ENCODE measurements at regions not wholly inside any gene's neighbourhood (a gene's known extent, or its start where the extent isn't known, plus 50 kb on each side); places are given as distances from the start of the nearest gene placed in this dataset.
"Not testable (repeated sequence)": the region's sequence is repeated elsewhere in the genome, so short reads cannot be mapped to it uniquely, and the experiment has no call there.

GRCh38 chr3:194938845-194939531 lies 253.3 kb downstream of the FAM43A start:
- DNase-seq (ENCODE audit: low spot score in 2 of 2) (peak in 1 of 2 donors; percentile 34), FAIRE-seq (no peak)

DNA sequence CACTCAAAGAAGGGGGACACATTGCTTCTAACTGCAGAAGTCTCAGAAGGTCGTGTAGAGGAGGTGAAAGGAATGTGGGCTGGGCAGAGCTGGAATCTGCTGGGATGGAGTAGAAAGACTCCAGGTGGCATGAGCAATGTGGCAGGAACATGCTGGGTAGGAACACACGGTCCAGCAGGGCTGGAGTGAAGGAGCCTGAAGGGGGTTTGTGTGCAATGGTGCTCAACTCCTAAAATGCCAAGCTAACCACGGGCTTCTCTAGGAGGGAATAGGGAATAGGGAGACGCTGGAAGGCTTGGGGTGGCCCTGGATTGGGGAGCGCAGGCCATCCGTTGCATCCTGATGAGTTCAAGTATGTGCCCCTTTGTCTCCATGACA lies 253.8 kb downstream of the FAM43A start:
- DNase-seq (ENCODE audit: low spot score in 2 of 2) = no peak
- no peak for FAIRE-seq

DNA sequence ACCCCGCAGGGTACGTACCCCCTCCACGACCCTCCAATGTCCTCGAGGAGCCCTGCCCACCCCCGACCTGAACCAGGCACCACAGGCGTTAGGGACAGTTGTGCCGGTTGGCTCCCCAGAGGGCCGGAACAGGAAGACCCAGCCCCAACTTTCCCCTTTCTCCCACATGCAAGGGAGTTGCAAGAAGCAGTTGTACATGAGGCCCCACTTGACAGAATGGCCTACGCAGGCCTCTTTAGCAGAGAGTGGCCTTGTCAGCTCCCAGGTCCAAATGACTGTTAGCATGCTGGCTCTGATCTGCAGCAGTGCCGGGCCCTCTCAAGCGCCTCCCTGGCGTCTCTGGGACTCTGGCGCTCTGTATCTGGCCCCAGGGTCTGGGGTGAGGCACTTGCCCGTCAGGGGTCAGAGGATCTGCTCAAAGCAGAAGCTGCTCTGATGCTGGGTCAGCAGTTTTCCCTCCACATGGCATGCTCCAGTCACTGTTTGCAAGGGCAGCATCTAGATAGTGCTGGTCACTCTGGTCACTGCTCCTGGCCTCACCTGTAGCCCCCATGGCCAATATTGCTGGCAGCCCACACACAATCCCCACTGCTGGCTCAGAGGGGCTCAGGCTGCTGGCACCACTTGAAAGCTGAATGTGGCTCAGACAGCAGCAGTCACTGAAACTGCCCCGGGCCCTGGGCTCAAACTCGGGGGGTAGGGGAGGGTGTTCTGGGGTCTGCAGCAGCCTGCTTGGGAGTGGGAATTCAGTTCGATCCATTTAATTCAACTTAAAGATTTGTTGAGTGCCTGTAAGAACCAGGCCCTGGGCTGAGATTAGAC lies 254.5 kb downstream of the FAM43A start:
- DNase-seq (ENCODE audit: low spot score in 2 of 2) = no peak
- FAIRE-seq = no peak

DNA sequence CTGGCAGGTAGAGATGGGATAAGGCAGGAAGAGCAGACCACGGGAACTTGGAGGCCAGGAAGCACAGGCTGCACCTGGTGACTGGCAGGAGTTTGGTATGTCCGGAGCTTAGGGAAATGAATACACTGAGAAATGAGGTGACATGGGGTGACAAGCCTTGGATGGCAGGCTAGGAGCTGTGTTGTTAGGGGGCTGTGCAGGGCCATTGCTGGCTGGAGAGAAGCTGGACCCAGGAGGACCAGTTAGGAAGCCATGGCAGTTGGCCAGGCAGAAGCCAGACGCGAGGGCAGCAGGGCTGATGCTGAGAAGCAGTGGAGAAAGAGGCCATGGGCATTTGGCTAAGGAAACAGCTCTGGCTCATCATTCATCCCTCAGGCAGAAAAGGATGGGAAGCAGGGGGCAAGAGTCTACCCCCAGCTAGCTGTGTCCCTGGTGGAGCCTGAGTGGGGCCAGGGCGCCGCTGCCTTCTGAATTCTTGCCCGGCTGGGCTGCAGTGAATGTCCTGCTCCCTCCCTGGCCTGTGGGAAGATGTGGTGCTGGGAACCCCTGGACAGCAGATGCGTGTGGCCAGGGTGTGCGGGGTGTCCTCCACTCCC lies 255.8 kb downstream of the FAM43A start:
- FAIRE-seq = no peak
- no peak for DNase-seq (ENCODE audit: low spot score in 2 of 2)

GRCh38 chr3:194941956-194942511 lies 256.4 kb downstream of the FAM43A start:
- no peak for FAIRE-seq

DNA sequence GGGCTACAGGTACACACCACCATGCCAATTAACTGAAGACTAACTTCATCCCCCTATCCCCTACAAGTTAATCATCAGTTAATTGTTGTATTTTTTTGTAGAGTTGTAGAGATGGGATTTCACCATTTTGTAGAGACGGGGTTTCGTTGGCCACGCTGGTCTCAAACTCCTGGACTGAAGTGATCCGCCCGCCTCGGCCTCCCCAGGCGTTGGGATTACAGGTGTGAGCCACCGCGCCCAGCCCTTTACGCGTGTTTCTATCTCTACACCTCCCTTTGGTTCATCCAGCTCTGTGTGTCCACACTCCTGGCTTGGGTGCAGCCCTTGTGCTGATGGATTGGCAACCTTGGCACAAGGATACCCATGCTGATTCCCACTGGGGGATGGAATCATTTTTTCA lies 258.8 kb downstream of the FAM43A start:
- no peak for FAIRE-seq
- no peak for DNase-seq (ENCODE audit: low spot score in 2 of 2)

More at GRCh38 chr3:194941956-194942511, 256.4 kb downstream of the FAM43A start:
- no peak for DNase-seq (ENCODE audit: low spot score in 2 of 2)

DNA sequence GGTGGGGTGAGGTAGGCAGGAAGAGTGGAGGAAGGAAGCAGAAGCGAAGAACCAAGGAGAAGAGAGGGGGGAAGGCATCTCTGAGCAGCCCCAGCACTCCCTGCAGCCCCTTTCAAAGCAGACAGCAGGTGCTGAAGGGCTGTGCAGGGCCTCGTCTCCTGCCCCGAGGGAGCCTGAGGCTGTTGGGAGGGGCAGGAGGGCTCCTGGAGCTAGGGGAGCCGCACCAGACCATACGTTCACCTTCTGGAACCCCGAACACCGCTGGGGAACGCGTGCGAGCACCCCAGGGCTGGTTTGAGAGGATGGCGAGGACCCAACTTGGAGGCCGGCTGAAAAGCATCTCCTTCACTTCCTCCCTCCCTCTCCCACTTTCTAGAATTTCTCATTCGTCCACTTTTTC lies 259.8 kb downstream of the FAM43A start:
- FAIRE-seq (no peak), DNase-seq (ENCODE audit: low spot score in 2 of 2) (no peak)

DNA sequence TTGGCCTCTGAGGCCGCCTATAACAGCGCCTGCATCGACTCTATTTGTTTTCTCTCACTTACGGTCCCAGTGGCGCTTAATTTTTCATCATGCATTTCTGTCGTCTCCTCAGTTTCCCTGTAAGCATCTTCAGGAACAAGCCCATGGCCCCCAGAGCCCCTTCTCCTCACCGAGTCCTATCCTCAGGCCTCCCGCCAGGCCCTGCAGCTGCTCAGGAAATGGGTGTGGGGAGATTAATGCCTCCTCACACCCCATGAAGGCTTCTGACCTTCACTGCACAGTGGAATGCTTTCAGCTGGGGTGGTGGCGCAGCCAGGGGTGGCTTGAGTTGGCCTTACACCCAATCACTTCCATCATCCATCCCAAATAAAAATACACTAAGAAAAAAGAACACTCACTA lies 260.4 kb downstream of the FAM43A start:
- no peak for FAIRE-seq
- no peak for DNase-seq (ENCODE audit: low spot score in 2 of 2)

DNA sequence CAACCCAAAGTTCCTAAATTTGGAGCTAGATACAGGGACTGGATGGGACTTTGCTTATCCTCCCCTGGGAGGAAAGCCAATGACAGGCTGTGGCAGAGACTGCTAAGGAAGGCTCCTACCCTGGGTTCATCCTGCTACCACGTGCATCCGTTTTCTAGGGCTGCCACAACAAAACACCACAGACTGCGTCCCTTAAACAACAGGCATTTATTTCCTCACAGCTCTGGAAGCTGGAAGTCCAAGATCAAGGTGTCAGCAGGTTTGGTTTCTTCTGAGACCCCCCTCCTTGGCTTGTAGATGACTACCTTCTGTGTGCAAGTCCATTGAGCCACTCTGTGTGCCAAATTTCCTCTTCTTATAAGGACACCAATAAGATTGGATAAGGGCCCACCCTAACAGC lies 263.9 kb downstream of the FAM43A start:
- DNase-seq (ENCODE audit: low spot score in 2 of 2) = no peak
- no peak for FAIRE-seq

GRCh38 chr3:194950906-194951628 lies 265.4 kb downstream of the FAM43A start:
- no peak for FAIRE-seq
- DNase-seq (ENCODE audit: low spot score in 2 of 2) = peak in 1 of 2 donors; percentile 27

DNA sequence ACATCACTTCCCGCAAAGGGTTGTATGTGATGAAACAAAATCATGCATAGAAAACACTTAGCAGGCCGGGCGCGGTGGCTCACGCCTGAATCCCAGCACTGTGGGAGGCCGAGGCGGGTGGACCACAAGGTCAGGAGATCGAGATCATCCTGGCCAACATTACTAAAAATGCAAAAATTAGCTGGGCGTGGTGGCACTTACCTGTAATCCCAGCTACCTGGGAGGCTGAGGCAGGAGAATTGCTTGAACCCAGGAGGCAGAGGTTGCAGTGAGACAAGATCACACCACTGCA lies 265.9 kb downstream of the FAM43A start:
- not testable (repeated sequence) for FAIRE-seq; DNase-seq (ENCODE audit: low spot score in 2 of 2)

DNA sequence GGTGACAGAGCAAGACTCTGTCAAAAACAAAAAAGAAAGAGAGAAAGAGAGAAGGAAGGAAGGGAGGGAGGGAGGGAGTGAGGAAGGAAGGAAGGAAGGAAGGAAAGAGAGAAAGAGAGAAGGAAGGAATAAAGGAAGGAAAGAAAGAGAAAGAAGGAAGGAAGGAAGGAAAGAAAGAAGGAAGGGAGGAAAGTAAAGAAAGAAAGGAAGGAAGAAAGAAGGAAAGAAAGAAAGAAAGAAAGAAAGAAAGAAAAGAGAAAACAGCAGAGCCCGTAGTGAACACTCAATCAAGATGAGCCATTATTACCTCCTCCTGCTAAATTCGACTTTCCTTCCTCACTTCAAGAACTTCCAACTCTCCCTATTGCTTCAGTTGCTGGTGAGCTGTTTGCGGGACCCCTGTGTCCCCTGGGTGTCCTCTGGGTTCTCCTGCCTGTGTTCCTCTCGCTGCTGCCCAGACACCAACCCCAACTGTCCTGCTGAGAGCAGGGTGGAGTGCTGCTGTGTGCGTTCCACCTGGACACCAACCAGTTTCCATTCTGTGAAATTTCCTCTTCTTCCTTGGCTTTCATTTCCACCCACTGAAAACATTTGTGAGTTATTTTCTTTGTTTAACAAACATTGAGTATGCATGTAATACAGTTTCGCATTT lies 266.4 kb downstream of the FAM43A start:
- FAIRE-seq = no peak
- DNase-seq (ENCODE audit: low spot score in 2 of 2) = no peak

GRCh38 chr3:194952841-194953241 lies 267.2 kb downstream of the FAM43A start:
- DNase-seq (ENCODE audit: low spot score in 2 of 2) = no peak
- FAIRE-seq = no peak

GRCh38 chr3:194953291-194953690 lies 267.6 kb downstream of the FAM43A start:
- no peak for FAIRE-seq
- DNase-seq (ENCODE audit: low spot score in 2 of 2) = no peak

DNA sequence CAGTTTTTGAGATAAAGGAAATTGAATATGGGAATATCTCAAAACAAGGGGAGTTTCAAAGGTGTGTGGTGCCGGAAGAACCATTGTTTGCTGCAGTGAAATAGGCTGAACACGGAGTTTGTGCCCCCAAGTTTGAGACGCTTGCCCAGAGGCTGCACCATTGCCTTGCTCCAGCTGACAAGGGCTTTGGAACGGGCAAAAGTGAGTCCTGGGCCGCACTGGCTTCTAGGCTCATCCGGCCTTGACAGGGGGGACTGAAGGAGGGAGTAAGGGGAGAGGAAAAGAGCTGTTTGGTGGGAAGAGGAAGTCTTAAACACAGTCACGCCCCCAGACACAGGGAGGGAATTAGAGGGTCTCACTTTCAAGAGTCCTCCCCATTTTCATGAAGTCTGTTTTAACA lies 269.9 kb downstream of the FAM43A start:
- DNase-seq (ENCODE audit: low spot score in 2 of 2) (no peak), FAIRE-seq (no peak)

- no peak for DNase-seq (ENCODE audit: low spot score in 2 of 2)
- no peak for FAIRE-seq
These were observed 270.5 kb downstream of the FAM43A start for GRCh38 chr3:194955979-194956696.

DNA sequence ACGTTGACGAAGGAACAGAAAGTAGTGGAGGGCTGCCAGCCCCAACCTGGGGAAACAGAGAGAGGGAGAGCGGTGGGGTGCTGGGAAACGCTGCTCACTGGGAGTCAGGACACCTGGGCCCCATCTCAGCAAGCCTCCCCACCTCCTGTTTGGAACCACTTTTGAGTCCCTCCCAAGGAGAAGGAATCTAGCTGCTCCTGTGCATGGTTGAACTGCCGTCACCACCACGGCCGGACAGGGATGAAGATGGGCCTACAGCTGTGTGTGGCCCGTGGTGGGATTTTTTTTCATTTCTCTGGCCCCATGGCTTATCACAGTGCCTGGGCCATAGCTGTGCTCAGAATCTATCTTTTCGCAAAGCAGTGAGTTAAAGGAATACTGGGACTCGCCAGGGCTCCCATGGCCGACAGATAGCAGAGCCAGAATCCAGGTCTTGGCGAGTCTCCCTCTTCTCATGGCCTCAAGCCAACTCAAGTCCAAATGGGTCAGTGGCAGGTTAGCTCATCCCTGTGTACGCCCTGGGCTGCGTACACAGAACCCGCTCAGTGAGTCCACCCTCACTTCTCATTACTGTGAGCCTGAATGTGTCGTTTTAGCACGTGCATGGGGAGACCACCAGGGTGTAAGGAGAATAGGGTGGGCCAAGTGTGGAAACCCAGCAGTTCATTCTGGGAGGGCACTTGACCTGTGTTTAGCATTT lies 271.2 kb downstream of the FAM43A start:
- DNase-seq (ENCODE audit: low spot score in 2 of 2) = no peak
- FAIRE-seq = no peak

DNA sequence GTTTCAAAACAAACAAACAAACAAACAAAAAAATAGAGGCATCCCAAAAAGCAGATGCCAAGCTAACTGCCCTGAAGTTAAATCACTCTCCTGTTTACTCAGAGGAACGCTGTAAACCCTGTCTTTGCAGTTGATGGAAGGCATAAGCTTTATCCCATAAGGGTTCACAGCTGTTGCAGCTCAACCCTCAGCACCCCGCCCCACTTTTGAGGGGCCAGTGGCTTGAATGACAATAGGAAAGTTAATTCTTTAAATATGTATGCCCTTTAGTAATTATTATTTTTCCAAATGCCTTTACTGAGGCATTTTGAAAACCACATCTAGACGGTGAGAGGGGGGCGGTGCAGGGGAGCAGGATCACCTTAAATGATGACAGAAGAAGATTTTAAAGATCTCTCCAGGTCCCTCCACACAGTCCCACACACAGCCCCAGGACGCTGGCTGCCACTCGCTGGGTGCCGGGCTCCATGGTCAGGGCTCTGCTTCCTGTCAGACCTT lies 272.1 kb downstream of the FAM43A start:
- FAIRE-seq (no peak), DNase-seq (ENCODE audit: low spot score in 2 of 2) (no peak)

GRCh38 chr3:194959217-194959616 lies 273.5 kb downstream of the FAM43A start:
- DNase-seq (ENCODE audit: low spot score in 2 of 2) = no peak
- no peak for FAIRE-seq

All from frontal cortex (tissue), 3 donors.